Amniotic epithelial cell (primary cell): ENCODE measurements at regions not wholly inside any gene's neighbourhood (a gene's known extent, or its start where the extent isn't known, plus 50 kb on each side); places are given as distances from the start of the nearest gene placed in this dataset.
"Not testable (repeated sequence)": the region's sequence is repeated elsewhere in the genome, so short reads cannot be mapped to it uniquely, and the experiment has no call there.

Experiments
- DNase-seq: peaks from one replicate; pipeline ENCODE4 v3.0.0-alpha.2; 2010; ENCODE audit warnings: low read depth

DNA sequence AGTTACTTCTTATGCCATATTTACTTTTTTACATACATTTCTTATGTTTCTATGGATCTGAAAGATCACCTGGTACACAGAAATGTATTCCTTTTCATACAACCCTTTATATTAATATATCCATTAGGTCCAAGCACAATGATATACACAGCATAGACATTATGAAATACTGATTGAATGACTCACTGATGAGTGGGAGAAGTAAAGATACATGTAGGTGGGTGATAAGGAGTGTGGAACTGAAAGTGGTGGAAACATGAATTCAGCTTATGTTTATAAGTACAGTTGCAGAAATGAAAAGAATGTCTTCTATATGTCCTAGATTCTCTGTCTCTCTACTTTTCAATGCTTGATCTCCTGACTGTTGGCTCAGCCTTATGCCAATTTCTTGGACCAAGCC is 87.9 kb downstream of the YIPF7 start:
- DNase-seq = peak; percentile 17

DNA sequence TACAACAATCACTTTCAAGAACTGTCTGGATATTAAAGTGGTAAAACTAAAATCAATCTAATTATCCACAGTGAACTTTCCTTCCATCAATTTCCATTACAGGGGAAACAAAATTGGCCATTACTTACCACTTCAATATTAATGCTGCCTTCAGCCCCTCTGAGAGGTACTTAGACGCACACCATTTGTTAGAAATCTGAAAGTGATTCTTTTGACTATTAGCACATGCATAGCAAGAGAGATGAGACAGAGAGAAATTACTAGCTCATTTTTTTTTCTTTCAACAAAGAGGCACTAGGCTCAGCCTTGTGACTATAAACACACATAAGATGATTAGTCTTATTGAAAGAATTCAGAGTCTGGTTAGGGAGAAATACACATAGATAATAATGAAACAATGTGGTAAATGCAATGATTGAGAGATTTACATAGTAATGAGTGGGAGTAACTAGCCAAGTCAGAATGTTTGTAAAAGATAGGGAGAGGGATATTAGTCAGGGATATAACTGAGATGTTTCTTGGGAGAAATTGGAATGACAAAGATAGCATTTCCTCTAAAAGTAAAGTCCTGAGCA is 93.3 kb downstream of the YIPF7 start:
- DNase-seq = peak; percentile 53

DNA sequence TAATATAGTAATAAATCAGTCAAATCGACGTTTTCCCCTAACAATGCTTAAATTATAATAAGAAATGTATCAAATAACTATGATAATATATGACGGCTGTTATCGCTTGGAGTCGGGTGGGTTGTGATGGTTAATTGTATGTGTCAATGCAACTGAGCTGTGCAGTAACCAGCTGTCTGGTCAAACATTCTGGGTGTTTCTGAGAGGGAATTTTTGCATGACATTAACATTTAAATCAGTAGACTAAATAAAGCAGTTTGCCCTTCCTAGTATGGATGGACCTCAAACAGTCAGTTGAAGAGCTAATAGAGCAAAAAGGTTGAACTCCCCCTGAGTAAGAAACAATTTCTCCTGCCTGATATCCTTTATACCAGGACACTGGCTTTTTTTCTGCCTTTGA is 96.7 kb downstream of the YIPF7 start:
- no peak for DNase-seq

DNA sequence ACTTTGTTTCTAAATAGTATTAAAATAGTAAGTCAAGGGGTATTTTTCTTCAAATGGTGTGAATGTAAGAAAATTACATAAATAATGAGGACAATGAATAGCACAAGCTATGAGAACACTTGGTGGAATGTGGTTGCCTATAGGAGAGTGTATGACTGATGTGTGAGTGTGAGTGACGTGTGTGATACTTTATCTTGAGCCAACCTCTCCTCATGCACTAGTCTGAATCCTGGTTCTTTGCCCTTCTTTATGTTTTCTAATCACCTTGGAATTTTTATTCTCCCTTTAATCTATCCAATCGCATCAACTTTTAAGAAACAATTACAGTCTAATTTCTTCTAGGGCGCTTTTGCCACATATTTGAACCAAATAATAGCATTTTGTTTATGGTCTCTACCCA is 98.2 kb downstream of the YIPF7 start:
- DNase-seq = no peak

DNA sequence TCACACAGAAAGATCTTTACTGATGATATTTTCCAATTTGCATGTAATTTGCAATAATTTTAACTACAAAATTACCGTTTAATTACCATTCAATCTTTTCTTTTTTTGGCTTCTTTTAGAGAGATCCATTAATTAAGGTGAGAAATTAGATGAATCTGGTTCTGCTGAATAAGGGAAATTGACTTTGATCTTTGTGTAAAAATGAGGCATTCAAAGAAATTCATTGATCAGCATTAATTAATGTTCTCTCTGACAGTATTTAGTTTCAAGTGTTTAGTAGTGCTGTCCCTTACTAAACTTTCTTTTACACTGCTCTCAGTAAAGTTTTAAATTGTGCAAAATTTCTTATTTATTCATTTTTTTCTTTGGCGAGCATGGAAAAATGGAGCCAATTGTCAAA is 97.2 kb upstream of the KCTD8 start:
- no peak for DNase-seq

DNA sequence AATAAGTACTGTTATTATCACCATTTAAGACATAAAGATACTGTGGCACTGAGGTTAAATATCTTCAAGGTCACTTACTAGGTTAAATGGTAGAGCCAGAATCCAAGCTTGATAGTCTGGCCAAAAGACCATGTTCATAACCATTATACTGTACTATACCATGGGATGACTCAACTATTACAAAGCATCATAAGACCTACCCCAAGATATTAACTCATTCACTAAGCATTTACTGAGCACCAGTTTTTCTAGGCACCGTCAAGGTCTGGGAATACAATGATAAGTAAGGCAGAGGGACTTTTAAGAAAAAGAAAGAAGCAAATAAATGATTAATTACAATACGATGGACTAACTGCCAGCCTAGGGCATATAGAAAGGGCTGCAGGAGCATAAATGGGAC is 95.5 kb upstream of the KCTD8 start:
- DNase-seq = peak; percentile 22

DNA sequence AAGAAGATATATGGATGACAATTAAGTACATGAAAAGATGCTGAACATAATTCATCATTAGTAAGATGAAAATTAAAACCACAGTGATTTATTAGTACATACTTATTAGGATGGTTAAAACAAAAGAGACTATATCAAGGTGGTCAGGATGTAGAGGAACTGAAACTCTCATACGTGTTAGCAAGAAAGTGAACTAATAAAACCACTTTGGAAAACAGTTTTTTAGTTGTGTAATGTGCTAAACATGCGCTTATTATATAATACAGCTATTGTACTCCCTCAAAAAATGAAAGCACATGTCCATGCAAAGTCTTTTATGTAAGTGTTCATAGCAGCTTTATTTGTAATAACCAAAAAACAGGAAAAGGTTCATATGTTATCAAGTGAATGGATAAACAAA is 89.9 kb upstream of the KCTD8 start:
- no peak for DNase-seq

DNA sequence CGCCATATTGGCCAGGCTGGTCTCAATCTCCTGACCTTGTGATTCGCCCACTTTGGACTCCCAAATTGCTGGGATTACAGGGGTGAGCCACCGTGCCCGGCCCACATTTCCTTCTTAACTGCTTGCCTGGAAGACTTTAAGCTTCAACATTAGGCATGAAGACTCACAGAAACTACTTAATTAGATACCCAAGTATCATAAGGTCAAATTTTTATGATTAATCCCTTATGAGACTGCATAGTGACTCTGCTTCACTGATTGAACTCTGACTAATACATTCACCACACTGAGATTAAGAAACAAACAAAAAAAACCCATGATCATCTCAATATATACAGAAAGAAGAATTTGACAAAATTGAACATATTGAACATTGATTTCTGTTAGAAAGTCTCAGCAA is 87.4 kb upstream of the KCTD8 start:
- peak; percentile 3 for DNase-seq

DNA sequence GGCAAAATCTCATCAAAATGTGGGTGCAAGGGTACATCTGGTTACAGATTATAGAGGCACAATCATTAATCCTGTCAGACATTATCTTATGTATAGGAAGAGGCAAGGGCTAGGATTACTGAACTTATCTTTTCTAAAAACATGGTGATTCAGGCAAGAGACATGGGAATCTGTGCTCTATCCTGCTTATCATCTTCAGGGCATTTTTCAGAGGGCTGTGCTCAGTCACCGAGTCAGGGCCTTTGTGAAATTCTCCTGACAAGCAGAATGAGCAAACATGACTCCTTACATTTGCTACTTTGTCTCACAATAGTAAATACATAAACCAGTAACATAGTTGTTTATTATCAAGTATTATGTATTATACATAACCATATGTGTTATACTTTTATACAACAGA is 84.2 kb upstream of the KCTD8 start:
- DNase-seq = peak; percentile 69

DNA sequence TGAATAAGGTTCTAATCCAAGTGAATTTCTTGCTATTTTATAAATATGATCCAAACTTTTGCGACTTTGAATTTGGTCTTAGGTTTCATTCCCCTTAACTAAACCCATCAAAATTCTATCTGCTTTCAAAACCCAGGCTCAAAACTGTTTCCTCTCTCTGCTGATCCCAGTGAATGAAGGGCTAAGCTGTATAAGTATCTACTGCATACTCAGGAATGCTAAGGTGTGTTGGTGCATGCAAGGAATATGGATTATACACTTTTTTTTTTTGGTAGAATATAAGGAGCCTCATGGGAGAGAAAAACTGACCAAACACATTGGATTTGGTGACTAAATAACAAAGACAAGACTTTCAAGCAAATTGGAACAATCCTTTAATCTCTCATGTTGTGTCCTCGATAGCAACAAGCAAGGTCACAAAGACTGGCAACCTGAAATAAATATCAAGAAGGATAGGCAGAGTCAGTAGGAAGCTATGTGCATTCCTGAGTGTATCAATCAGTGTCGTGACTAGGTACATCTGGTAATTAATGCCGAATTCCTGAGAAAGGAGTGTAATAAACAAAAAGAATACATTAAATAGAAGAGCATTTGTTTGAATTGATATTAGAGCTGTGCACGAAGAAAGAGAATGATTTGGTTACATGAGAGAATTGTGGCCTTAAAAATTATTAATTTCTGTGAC is 74.3 kb upstream of the KCTD8 start:
- DNase-seq = no peak

DNA sequence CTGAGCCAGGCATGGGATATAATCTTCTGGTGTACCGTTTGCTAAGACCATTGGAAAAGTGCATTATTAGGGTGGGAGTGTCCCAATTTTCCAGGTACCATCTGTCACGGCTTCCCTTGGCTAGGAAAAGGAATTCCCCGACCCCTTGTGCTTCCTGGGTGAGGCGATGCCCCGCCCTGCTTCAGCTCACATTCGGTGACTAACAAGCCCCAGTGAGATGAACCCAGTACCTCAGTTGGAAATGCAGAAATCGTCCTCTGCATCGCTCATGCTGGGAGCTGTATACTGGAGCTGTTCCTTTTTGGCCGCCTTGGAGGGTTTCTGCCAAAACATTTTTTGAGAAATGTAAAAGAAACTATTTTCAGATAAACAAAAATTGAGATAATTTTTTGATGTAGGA is 53.6 kb upstream of the KCTD8 start:
- DNase-seq = not testable (repeated sequence)
